Liver (tissue), 8 donors: ENCODE measurements at regions not wholly inside any gene's neighbourhood (a gene's known extent, or its start where the extent isn't known, plus 50 kb on each side); places are given as distances from the start of the nearest gene placed in this dataset.

ENCODE experiments used
- DNase-seq: peaks from one replicate; pipeline ENCODE4 v3.0.0-alpha.2; 2017; ENCODE audit warnings: low spot score
- H3K27ac ChIP-seq, 2 donors: one replicate each; pipeline ENCODE4 v1.7.0; 2013; ENCODE audit warnings: inconsistent platforms in 2 of 2, low read length in 2 of 2, control low read depth in 1 of 2, low read depth in 1 of 2, mild to moderate bottlenecking in 1 of 2
- H3K27me3 ChIP-seq, 4 donors: one replicate each; pipeline versions ENCODE4 v1.6.1 to v1.7.0; 2013; ENCODE audit warnings: low read length in 3 of 4, inconsistent platforms in 1 of 4, mild to moderate bottlenecking in 1 of 4, moderate library complexity in 1 of 4; ENCODE audit not compliant: control insufficient read depth in 4 of 4, insufficient read depth in 4 of 4
- H3K36me3 ChIP-seq, 4 donors: one replicate each; pipeline versions ENCODE4 v1.6.1 to v1.7.0; 2013; ENCODE audit warnings: low read length in 3 of 4, mild to moderate bottlenecking in 3 of 4, low read depth in 1 of 4, moderate library complexity in 1 of 4; ENCODE audit not compliant: control insufficient read depth in 4 of 4, insufficient read depth in 3 of 4
- H3K4me1 ChIP-seq, 4 donors: one replicate each; pipeline versions ENCODE4 v1.6.1 to v1.7.0; 2013; ENCODE audit warnings: low read length in 3 of 4, mild to moderate bottlenecking in 3 of 4, moderate library complexity in 1 of 4; ENCODE audit not compliant: control insufficient read depth in 4 of 4, insufficient read depth in 4 of 4
- H3K4me3 ChIP-seq, 3 donors: one replicate each; pipeline versions ENCODE4 v1.6.1 to v1.7.0; 2013; ENCODE audit warnings: low read length in 3 of 3, control low read depth in 1 of 3, low read depth in 1 of 3, mild to moderate bottlenecking in 1 of 3
- H3K9ac ChIP-seq, 2 donors: one replicate each; pipeline ENCODE4 v1.7.0; 2013; ENCODE audit warnings: low read length in 2 of 2, mild to moderate bottlenecking in 2 of 2, moderate library complexity in 2 of 2, control low read depth in 1 of 2, low read depth in 1 of 2
- H3K9me3 ChIP-seq, 4 donors: one replicate each; pipeline versions ENCODE4 v1.6.1 to v1.7.0; 2013; ENCODE audit warnings: low read length in 3 of 4; ENCODE audit not compliant: control insufficient read depth in 4 of 4
- EGR1 ChIP-seq, 2 donors: IDR thresholded peaks; 2 replicates each; pipeline ENCODE4 v1.6.1; 2016 to 2018; ENCODE audit warnings: antibody characterized with exemption in 2 of 2, low read depth in 2 of 2
- FOXA1 ChIP-seq: IDR thresholded peaks from 2 replicates; pipeline ENCODE4 v1.6.1; 2016; ENCODE audit warnings: antibody characterized with exemption
- FOXA2 ChIP-seq: IDR thresholded peaks from 2 replicates; pipeline ENCODE4 v1.6.1; 2016; ENCODE audit warnings: antibody characterized with exemption
- GABPA ChIP-seq, 2 donors: IDR thresholded peaks in 1 of 2; conservative IDR thresholded peaks in 1 of 2; 2 replicates each; pipeline ENCODE4 v1.6.1; 2016; ENCODE audit warnings: antibody characterized with exemption in 2 of 2, mild to moderate bottlenecking in 1 of 2, moderate library complexity in 1 of 2
- HNF4G ChIP-seq: IDR thresholded peaks from 2 replicates; pipeline ENCODE4 v1.6.1; 2016; ENCODE audit warnings: antibody characterized with exemption
- JUND ChIP-seq, 2 donors: IDR thresholded peaks; 2 replicates each; pipeline ENCODE4 v1.6.1; 2016; ENCODE audit warnings: antibody characterized with exemption in 2 of 2
- NR2F2 ChIP-seq: IDR thresholded peaks from 2 replicates; pipeline ENCODE4 v1.6.1; 2016; ENCODE audit warnings: antibody characterized with exemption
- RAD21 ChIP-seq, 2 donors: IDR thresholded peaks; 2 replicates each; pipeline ENCODE4 v1.6.1; 2016; ENCODE audit warnings: antibody characterized with exemption in 2 of 2, mild to moderate bottlenecking in 2 of 2
- SP1 ChIP-seq: IDR thresholded peaks from 2 replicates; pipeline ENCODE4 v1.6.1; 2018; ENCODE audit warnings: antibody characterized with exemption, mild to moderate bottlenecking
- TAF1 ChIP-seq: conservative IDR thresholded peaks from 2 replicates; pipeline ENCODE4 v1.6.1; 2016; ENCODE audit warnings: antibody characterized with exemption, mild to moderate bottlenecking
- WGBS: extraction: QIAGEN DNeasy Blood & Tissue Kit; methylation state at CpG from one replicate; pipeline ENCODE4 v1.1.7; 2013; 5-methylcytosine and 5-hydroxymethylcytosine counted together
- TF ChIP-seq, protein P1 (sequence below): IDR thresholded peaks from 2 replicates; pipeline ENCODE4 v1.6.1; 2016; ENCODE audit warnings: antibody characterized with exemption, mild to moderate bottlenecking
- TF ChIP-seq, protein P2 (sequence below): fragments of 150-350 bp; IDR thresholded peaks from 2 replicates; pipeline ENCODE4 v1.5.1; 2017; ENCODE audit warnings: improper control_type of control experiment, low read depth, low read length; ENCODE audit not compliant: missing input control
- TF ChIP-seq, protein P3 (sequence below): IDR thresholded peaks from 2 replicates; pipeline ENCODE4 v1.6.1; 2016; ENCODE audit warnings: antibody characterized with exemption
- TF ChIP-seq, protein P4 (sequence below): IDR thresholded peaks from 2 replicates; pipeline ENCODE4 v1.6.1; 2016; ENCODE audit warnings: antibody characterized with exemption
- TF ChIP-seq, protein P5 (sequence below): IDR thresholded peaks from 2 replicates; pipeline ENCODE4 v1.6.1; 2016; ENCODE audit warnings: antibody characterized with exemption
- donor health status: healthy.
- donor health status: healthy.
- donor health status: healthy.
- donor health status: healthy.
- donor health status: healthy.

DNA sequence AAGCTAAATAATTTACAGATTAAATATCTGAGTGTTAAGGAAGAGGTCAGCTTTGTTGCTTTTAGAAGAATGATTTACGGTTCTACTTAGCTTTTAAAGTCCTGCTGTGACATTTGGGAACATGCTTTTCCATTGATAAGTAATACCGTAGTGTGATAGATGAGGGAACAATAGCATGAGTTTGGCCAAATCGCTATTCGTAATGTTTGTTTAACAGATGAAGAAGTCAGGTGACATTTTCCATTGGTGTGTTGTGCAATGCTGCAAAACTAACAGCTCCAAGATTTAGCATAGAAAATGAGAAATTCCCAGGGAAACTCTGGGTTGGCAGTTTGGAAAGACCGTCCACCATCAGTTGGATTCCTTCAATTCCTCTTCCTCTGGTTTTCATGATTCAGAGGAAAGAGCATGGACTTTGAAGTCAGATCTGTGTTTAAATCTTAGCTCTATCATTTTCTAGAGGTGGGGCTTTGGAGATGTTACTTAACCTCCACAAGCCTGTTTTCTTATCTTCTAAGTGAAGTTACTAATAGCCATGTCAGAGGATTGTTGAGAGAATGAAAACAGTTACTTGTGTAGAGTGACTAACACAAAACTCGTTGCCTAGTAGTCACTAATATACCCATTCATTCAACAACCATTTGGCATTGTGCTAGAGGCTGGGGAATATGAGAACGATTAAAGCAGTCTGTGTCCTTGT, 140.4 kb upstream of the BMPER start:
- Histone ChIP-seq H3K9me3 (peaks cover 0 to 2% (median 0%) of the 10 kb centered on the region in 4 donors), H3K9ac (no peak overlapping the region), H3K4me3 (no peak overlapping the region), H3K36me3 (no peaks in the 10 kb centered on the region), H3K4me1 (no peaks in the 10 kb centered on the region), H3K27ac (no peak overlapping the region), H3K27me3 (peaks cover 0 to 3% (median 0%) of the 10 kb centered on the region in 4 donors)
- WGBS: 46% methylated on average over 7 of the region's 7 CpGs
- TF ChIP-seq NR2F2 (peak; percentile 79), SP1 (peak; percentile 10), GABPA (IDR thresholded peaks at IDR 0.05 in 1 of 2, conservative IDR thresholded peaks at IDR 0.05 in 1 of 2) (no peak), EGR1 (IDR thresholded peaks at IDR 0.05; ENCODE audit: low read depth in 2 of 2) (peak in 1 of 2 donors; percentile 38), FOXA2 (no peak)
- DNase-seq: no peak

DNA sequence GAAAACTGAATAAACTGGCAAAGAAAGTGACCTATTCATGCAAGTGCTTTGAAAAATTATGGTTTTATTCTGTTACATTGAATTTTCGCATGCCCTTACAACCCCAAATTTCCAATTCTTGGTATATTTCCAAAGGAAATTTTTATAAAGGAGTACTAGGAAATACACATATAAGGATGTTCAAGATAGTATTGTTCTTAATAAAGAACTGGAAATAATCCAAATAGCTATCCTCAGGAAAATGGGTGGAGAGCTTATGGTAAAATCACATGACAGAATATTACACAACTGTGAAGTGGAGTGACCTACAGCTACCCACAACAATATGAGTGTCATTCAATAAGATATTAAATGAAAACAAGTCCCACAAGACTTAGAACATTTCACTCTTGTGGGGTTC, 138.9 kb upstream of the BMPER start:
- peaks cover 0 to 3% (median 0%) of the 10 kb centered on the region in 4 donors for H3K27me3 ChIP-seq
- no peak overlapping the region for H3K9ac ChIP-seq
- WGBS: 89% methylated on average over 1 of the region's 1 CpG
- H3K27ac ChIP-seq: no peak overlapping the region
- H3K9me3 ChIP-seq: peaks cover 0 to 2% (median 0%) of the 10 kb centered on the region in 4 donors
- DNase-seq: no peak
- no peaks in the 10 kb centered on the region for H3K36me3 ChIP-seq
- no peaks in the 10 kb centered on the region for H3K4me1 ChIP-seq
- TF ChIP-seq NR2F2: peak; percentile 29
- TF ChIP-seq, protein P1, sequence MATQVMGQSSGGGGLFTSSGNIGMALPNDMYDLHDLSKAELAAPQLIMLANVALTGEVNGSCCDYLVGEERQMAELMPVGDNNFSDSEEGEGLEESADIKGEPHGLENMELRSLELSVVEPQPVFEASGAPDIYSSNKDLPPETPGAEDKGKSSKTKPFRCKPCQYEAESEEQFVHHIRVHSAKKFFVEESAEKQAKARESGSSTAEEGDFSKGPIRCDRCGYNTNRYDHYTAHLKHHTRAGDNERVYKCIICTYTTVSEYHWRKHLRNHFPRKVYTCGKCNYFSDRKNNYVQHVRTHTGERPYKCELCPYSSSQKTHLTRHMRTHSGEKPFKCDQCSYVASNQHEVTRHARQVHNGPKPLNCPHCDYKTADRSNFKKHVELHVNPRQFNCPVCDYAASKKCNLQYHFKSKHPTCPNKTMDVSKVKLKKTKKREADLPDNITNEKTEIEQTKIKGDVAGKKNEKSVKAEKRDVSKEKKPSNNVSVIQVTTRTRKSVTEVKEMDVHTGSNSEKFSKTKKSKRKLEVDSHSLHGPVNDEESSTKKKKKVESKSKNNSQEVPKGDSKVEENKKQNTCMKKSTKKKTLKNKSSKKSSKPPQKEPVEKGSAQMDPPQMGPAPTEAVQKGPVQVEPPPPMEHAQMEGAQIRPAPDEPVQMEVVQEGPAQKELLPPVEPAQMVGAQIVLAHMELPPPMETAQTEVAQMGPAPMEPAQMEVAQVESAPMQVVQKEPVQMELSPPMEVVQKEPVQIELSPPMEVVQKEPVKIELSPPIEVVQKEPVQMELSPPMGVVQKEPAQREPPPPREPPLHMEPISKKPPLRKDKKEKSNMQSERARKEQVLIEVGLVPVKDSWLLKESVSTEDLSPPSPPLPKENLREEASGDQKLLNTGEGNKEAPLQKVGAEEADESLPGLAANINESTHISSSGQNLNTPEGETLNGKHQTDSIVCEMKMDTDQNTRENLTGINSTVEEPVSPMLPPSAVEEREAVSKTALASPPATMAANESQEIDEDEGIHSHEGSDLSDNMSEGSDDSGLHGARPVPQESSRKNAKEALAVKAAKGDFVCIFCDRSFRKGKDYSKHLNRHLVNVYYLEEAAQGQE: no peak
- no peak overlapping the region for H3K4me3 ChIP-seq

DNA sequence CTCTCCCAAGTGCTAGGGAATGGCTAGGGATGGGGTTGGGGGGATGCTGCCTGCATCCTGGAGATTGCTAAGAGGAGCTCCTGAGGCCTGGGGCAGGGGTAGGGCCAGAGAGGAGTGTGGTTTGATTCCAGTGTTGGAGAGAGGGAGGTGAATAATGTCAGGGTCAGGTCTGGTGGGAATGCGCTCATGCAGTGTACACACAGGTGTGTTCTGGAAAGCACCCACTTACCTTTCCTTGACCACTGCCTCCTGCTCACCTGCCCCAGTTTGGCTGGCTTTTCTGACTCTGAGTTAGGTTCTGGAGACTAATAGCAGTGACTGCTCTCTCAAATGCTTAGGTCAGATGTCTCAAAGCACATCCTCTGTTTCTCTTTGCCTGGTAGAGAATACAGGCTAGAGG, 135.4 kb upstream of the BMPER start:
- Histone ChIP-seq H3K9me3 (peaks cover 0 to 2% (median 0%) of the 10 kb centered on the region in 4 donors), H3K4me3 (no peak overlapping the region), H3K36me3 (no peaks in the 10 kb centered on the region), H3K9ac (no peak overlapping the region), H3K27me3 (no peaks in the 10 kb centered on the region), H3K4me1 (no peaks in the 10 kb centered on the region), H3K27ac (no peak overlapping the region)
- no peak for DNase-seq
- 95% methylated on average over 1 of the region's 1 CpG for WGBS
- no peak for TF ChIP-seq NR2F2
- no peak for TF ChIP-seq FOXA2
- TF ChIP-seq, protein P2, sequence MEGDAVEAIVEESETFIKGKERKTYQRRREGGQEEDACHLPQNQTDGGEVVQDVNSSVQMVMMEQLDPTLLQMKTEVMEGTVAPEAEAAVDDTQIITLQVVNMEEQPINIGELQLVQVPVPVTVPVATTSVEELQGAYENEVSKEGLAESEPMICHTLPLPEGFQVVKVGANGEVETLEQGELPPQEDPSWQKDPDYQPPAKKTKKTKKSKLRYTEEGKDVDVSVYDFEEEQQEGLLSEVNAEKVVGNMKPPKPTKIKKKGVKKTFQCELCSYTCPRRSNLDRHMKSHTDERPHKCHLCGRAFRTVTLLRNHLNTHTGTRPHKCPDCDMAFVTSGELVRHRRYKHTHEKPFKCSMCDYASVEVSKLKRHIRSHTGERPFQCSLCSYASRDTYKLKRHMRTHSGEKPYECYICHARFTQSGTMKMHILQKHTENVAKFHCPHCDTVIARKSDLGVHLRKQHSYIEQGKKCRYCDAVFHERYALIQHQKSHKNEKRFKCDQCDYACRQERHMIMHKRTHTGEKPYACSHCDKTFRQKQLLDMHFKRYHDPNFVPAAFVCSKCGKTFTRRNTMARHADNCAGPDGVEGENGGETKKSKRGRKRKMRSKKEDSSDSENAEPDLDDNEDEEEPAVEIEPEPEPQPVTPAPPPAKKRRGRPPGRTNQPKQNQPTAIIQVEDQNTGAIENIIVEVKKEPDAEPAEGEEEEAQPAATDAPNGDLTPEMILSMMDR: no peak
- TF ChIP-seq RAD21 (IDR thresholded peaks at IDR 0.05): no peak
- TF ChIP-seq HNF4G: no peak
- no peak for TF ChIP-seq JUND (IDR thresholded peaks at IDR 0.05)
- no peak for TF ChIP-seq TAF1
- TF ChIP-seq FOXA1: no peak
- TF ChIP-seq, protein P3, sequence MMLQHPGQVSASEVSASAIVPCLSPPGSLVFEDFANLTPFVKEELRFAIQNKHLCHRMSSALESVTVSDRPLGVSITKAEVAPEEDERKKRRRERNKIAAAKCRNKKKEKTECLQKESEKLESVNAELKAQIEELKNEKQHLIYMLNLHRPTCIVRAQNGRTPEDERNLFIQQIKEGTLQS: no peak
- TF ChIP-seq, protein P4, sequence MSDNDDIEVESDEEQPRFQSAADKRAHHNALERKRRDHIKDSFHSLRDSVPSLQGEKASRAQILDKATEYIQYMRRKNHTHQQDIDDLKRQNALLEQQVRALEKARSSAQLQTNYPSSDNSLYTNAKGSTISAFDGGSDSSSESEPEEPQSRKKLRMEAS: no peak
- TF ChIP-seq EGR1 (IDR thresholded peaks at IDR 0.05; ENCODE audit: low read depth in 2 of 2): no peak
- TF ChIP-seq, protein P5, sequence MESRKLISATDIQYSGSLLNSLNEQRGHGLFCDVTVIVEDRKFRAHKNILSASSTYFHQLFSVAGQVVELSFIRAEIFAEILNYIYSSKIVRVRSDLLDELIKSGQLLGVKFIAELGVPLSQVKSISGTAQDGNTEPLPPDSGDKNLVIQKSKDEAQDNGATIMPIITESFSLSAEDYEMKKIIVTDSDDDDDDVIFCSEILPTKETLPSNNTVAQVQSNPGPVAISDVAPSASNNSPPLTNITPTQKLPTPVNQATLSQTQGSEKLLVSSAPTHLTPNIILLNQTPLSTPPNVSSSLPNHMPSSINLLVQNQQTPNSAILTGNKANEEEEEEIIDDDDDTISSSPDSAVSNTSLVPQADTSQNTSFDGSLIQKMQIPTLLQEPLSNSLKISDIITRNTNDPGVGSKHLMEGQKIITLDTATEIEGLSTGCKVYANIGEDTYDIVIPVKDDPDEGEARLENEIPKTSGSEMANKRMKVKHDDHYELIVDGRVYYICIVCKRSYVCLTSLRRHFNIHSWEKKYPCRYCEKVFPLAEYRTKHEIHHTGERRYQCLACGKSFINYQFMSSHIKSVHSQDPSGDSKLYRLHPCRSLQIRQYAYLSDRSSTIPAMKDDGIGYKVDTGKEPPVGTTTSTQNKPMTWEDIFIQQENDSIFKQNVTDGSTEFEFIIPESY: no peak
